Liver (tissue), 7 donors: ENCODE measurements at regions not wholly inside any gene's neighbourhood (a gene's known extent, or its start where the extent isn't known, plus 50 kb on each side); places are given as distances from the start of the nearest gene placed in this dataset.

Experiments
- DNase-seq: peaks from one replicate; pipeline ENCODE4 v3.0.0-alpha.2; 2017; ENCODE audit warnings: low spot score
- H3K27ac ChIP-seq, 2 donors: one replicate each; pipeline ENCODE4 v1.7.0; 2013; ENCODE audit warnings: inconsistent platforms in 2 of 2, low read length in 2 of 2, control low read depth in 1 of 2, low read depth in 1 of 2, mild to moderate bottlenecking in 1 of 2
- H3K27me3 ChIP-seq, 4 donors: one replicate each; pipeline versions ENCODE4 v1.6.1 to v1.7.0; 2013; ENCODE audit warnings: low read length in 3 of 4, inconsistent platforms in 1 of 4, mild to moderate bottlenecking in 1 of 4, moderate library complexity in 1 of 4; ENCODE audit not compliant: control insufficient read depth in 4 of 4, insufficient read depth in 4 of 4
- H3K36me3 ChIP-seq, 4 donors: one replicate each; pipeline versions ENCODE4 v1.6.1 to v1.7.0; 2013; ENCODE audit warnings: low read length in 3 of 4, mild to moderate bottlenecking in 3 of 4, low read depth in 1 of 4, moderate library complexity in 1 of 4; ENCODE audit not compliant: control insufficient read depth in 4 of 4, insufficient read depth in 3 of 4
- H3K4me1 ChIP-seq, 4 donors: one replicate each; pipeline versions ENCODE4 v1.6.1 to v1.7.0; 2013; ENCODE audit warnings: low read length in 3 of 4, mild to moderate bottlenecking in 3 of 4, moderate library complexity in 1 of 4; ENCODE audit not compliant: control insufficient read depth in 4 of 4, insufficient read depth in 4 of 4
- H3K4me3 ChIP-seq, 3 donors: one replicate each; pipeline versions ENCODE4 v1.6.1 to v1.7.0; 2013; ENCODE audit warnings: low read length in 3 of 3, control low read depth in 1 of 3, low read depth in 1 of 3, mild to moderate bottlenecking in 1 of 3
- H3K9ac ChIP-seq, 2 donors: one replicate each; pipeline ENCODE4 v1.7.0; 2013; ENCODE audit warnings: low read length in 2 of 2, mild to moderate bottlenecking in 2 of 2, moderate library complexity in 2 of 2, control low read depth in 1 of 2, low read depth in 1 of 2
- H3K9me3 ChIP-seq, 4 donors: one replicate each; pipeline versions ENCODE4 v1.6.1 to v1.7.0; 2013; ENCODE audit warnings: low read length in 3 of 4; ENCODE audit not compliant: control insufficient read depth in 4 of 4
- EGR1 ChIP-seq, 2 donors: IDR thresholded peaks; 2 replicates each; pipeline ENCODE4 v1.6.1; 2016 to 2018; ENCODE audit warnings: antibody characterized with exemption in 2 of 2, low read depth in 2 of 2
- FOXA1 ChIP-seq: IDR thresholded peaks from 2 replicates; pipeline ENCODE4 v1.6.1; 2016; ENCODE audit warnings: antibody characterized with exemption
- FOXA2 ChIP-seq: IDR thresholded peaks from 2 replicates; pipeline ENCODE4 v1.6.1; 2016; ENCODE audit warnings: antibody characterized with exemption
- HNF4A ChIP-seq, 2 donors: conservative IDR thresholded peaks; 2 replicates each; pipeline ENCODE4 v1.6.1; 2016; ENCODE audit warnings: antibody characterized with exemption in 2 of 2, mild to moderate bottlenecking in 2 of 2
- HNF4G ChIP-seq: IDR thresholded peaks from 2 replicates; pipeline ENCODE4 v1.6.1; 2016; ENCODE audit warnings: antibody characterized with exemption
- JUND ChIP-seq, 2 donors: IDR thresholded peaks; 2 replicates each; pipeline ENCODE4 v1.6.1; 2016; ENCODE audit warnings: antibody characterized with exemption in 2 of 2
- NR2F2 ChIP-seq: IDR thresholded peaks from 2 replicates; pipeline ENCODE4 v1.6.1; 2016; ENCODE audit warnings: antibody characterized with exemption
- RAD21 ChIP-seq, 2 donors: IDR thresholded peaks; 2 replicates each; pipeline ENCODE4 v1.6.1; 2016; ENCODE audit warnings: antibody characterized with exemption in 2 of 2, mild to moderate bottlenecking in 2 of 2
- RXRA ChIP-seq, 2 donors: IDR thresholded peaks; 2 replicates each; pipeline ENCODE4 v1.6.1; 2017 to 2018; ENCODE audit warnings: antibody characterized with exemption in 2 of 2, mild to moderate bottlenecking in 1 of 2
- SP1 ChIP-seq: IDR thresholded peaks from 2 replicates; pipeline ENCODE4 v1.6.1; 2018; ENCODE audit warnings: antibody characterized with exemption, mild to moderate bottlenecking
- TAF1 ChIP-seq: conservative IDR thresholded peaks from 2 replicates; pipeline ENCODE4 v1.6.1; 2016; ENCODE audit warnings: antibody characterized with exemption, mild to moderate bottlenecking
- YY1 ChIP-seq: IDR thresholded peaks from 2 replicates; pipeline ENCODE4 v1.6.1; 2016; ENCODE audit warnings: antibody characterized with exemption, mild to moderate bottlenecking
- WGBS: extraction: QIAGEN DNeasy Blood & Tissue Kit; methylation state at CpG from one replicate; pipeline ENCODE4 v1.1.7; 2013; 5-methylcytosine and 5-hydroxymethylcytosine counted together
- TF ChIP-seq, protein P1 (sequence below): IDR thresholded peaks from 2 replicates; pipeline ENCODE4 v1.6.1; 2016; ENCODE audit warnings: antibody characterized with exemption
- TF ChIP-seq, protein P2 (sequence below): IDR thresholded peaks from 2 replicates; pipeline ENCODE4 v1.6.1; 2016; ENCODE audit warnings: antibody characterized with exemption, mild to moderate bottlenecking
- TF ChIP-seq, protein P3 (sequence below): IDR thresholded peaks from 2 replicates; pipeline ENCODE4 v1.6.1; 2016; ENCODE audit warnings: antibody characterized with exemption
- TF ChIP-seq, protein P4 (sequence below): IDR thresholded peaks from 2 replicates; pipeline ENCODE4 v1.6.1; 2016; ENCODE audit warnings: antibody characterized with exemption
- donor health status: healthy.
- donor health status: healthy.
- donor health status: healthy.
- donor health status: healthy.

DNA sequence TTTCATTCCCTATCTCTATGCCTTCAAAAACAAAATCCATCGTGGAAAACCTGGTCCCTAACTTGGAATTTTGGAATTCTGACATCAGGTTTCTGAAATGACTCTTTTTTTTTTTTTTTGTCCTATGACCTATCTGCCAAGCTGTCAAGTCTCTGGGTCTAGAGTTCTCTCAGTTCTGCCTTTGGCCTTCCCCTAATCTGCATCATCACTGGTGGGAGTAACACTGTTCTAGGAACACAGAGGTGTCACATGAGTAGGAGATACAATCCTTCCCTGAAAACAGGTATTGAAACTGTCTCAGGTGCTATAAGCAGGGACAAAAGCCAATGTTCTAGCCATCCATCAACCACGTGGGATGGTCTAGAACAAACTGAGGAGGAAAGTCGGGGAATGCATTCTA is 142.0 kb upstream of the ATP1B1 start:
- WGBS = 88% methylated on average over 3 of the region's 3 CpGs
- H3K27me3 ChIP-seq = no peaks in the 10 kb centered on the region
- H3K4me1 ChIP-seq = no peaks in the 10 kb centered on the region
- no peak overlapping the region for H3K4me3 ChIP-seq
- no peaks in the 10 kb centered on the region for H3K9me3 ChIP-seq
- H3K36me3 ChIP-seq = no peaks in the 10 kb centered on the region
- TF ChIP-seq, protein P1, sequence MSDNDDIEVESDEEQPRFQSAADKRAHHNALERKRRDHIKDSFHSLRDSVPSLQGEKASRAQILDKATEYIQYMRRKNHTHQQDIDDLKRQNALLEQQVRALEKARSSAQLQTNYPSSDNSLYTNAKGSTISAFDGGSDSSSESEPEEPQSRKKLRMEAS = no peak
- no peak for DNase-seq
- no peak overlapping the region for H3K27ac ChIP-seq
- no peak overlapping the region for H3K9ac ChIP-seq

DNA sequence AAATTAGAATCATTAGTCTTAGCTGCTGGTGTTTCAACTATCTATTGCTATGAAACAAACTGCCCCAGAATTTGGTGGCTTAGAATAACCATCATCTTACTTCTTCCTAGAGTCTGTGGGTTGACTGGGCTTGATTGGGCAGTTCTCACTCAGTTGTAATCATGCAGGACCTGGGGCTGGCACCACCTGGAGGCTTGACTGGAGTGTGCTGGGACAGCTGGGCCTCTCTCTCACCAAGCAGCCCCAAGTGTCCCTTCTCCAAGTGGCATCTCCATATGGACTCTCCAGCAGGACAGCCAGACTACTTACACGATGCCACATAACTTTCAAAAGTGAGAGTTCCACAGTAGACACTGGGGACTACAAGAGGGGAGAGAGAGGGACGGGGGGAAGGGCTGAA is 140.3 kb upstream of the ATP1B1 start:
- no peak overlapping the region for H3K4me3 ChIP-seq
- TF ChIP-seq HNF4A (conservative IDR thresholded peaks at IDR 0.05) (no peak), FOXA2 (no peak), TAF1 (no peak), YY1 (no peak), EGR1 (IDR thresholded peaks at IDR 0.05; ENCODE audit: low read depth in 2 of 2) (no peak), HNF4G (no peak), NR2F2 (no peak), SP1 (no peak), RAD21 (IDR thresholded peaks at IDR 0.05) (no peak), FOXA1 (no peak), JUND (IDR thresholded peaks at IDR 0.05) (no peak), RXRA (IDR thresholded peaks at IDR 0.05) (no peak)
- TF ChIP-seq, protein P1 = no peak
- TF ChIP-seq, protein P2, sequence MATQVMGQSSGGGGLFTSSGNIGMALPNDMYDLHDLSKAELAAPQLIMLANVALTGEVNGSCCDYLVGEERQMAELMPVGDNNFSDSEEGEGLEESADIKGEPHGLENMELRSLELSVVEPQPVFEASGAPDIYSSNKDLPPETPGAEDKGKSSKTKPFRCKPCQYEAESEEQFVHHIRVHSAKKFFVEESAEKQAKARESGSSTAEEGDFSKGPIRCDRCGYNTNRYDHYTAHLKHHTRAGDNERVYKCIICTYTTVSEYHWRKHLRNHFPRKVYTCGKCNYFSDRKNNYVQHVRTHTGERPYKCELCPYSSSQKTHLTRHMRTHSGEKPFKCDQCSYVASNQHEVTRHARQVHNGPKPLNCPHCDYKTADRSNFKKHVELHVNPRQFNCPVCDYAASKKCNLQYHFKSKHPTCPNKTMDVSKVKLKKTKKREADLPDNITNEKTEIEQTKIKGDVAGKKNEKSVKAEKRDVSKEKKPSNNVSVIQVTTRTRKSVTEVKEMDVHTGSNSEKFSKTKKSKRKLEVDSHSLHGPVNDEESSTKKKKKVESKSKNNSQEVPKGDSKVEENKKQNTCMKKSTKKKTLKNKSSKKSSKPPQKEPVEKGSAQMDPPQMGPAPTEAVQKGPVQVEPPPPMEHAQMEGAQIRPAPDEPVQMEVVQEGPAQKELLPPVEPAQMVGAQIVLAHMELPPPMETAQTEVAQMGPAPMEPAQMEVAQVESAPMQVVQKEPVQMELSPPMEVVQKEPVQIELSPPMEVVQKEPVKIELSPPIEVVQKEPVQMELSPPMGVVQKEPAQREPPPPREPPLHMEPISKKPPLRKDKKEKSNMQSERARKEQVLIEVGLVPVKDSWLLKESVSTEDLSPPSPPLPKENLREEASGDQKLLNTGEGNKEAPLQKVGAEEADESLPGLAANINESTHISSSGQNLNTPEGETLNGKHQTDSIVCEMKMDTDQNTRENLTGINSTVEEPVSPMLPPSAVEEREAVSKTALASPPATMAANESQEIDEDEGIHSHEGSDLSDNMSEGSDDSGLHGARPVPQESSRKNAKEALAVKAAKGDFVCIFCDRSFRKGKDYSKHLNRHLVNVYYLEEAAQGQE = no peak
- TF ChIP-seq, protein P3, sequence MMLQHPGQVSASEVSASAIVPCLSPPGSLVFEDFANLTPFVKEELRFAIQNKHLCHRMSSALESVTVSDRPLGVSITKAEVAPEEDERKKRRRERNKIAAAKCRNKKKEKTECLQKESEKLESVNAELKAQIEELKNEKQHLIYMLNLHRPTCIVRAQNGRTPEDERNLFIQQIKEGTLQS = no peak
- TF ChIP-seq, protein P4, sequence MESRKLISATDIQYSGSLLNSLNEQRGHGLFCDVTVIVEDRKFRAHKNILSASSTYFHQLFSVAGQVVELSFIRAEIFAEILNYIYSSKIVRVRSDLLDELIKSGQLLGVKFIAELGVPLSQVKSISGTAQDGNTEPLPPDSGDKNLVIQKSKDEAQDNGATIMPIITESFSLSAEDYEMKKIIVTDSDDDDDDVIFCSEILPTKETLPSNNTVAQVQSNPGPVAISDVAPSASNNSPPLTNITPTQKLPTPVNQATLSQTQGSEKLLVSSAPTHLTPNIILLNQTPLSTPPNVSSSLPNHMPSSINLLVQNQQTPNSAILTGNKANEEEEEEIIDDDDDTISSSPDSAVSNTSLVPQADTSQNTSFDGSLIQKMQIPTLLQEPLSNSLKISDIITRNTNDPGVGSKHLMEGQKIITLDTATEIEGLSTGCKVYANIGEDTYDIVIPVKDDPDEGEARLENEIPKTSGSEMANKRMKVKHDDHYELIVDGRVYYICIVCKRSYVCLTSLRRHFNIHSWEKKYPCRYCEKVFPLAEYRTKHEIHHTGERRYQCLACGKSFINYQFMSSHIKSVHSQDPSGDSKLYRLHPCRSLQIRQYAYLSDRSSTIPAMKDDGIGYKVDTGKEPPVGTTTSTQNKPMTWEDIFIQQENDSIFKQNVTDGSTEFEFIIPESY = no peak
- no peaks in the 10 kb centered on the region for H3K27me3 ChIP-seq
- H3K27ac ChIP-seq = no peak overlapping the region
- no peak for DNase-seq
- H3K4me1 ChIP-seq = no peaks in the 10 kb centered on the region
- no peaks in the 10 kb centered on the region for H3K9me3 ChIP-seq
- WGBS = 90% methylated on average over 2 of the region's 2 CpGs
- H3K36me3 ChIP-seq = no peaks in the 10 kb centered on the region
- H3K9ac ChIP-seq = no peak overlapping the region
